NCI-H1092 (cell line): ENCODE measurements at regions not wholly inside any gene's neighbourhood (a gene's known extent, or its start where the extent isn't known, plus 50 kb on each side); places are given as distances from the start of the nearest gene placed in this dataset.

Experiments
- DNase-seq: peaks from one replicate; lab custom pipeline; 2025; lab: John Stamatoyannopoulos, UW

- no peak for DNase-seq
Observed at GRCh38 chr7:110144599-110144998, 946.3 kb upstream of the LRRN3 start.

- no peak for DNase-seq
Observed at GRCh38 chr7:110148054-110148453, 942.9 kb upstream of the LRRN3 start.

- no peak for DNase-seq
Observed at GRCh38 chr7:110153222-110153621, 937.7 kb upstream of the LRRN3 start.

- DNase-seq, result no peak
Observed at GRCh38 chr7:110156511-110156910, 934.4 kb upstream of the LRRN3 start.

- DNase-seq, result no peak
Observed at GRCh38 chr7:110157631-110158362, 933.1 kb upstream of the LRRN3 start.

GRCh38 chr7:110168010-110168409 lies 922.9 kb upstream of the LRRN3 start:
- DNase-seq, result no peak

- DNase-seq, result no peak
Observed at GRCh38 chr7:110170841-110171240, 920.1 kb upstream of the LRRN3 start.

- DNase-seq, result no peak
Observed at GRCh38 chr7:110177463-110177862, 913.5 kb upstream of the LRRN3 start.

- no peak for DNase-seq
Observed at GRCh38 chr7:110179037-110179436, 911.9 kb upstream of the LRRN3 start.

GRCh38 chr7:110181768-110182167 lies 909.2 kb upstream of the LRRN3 start:
- no peak for DNase-seq

- DNase-seq, result no peak
Observed at GRCh38 chr7:110186334-110186733, 904.6 kb upstream of the LRRN3 start.

GRCh38 chr7:110187877-110188554 lies 902.9 kb upstream of the LRRN3 start:
- DNase-seq, result no peak

GRCh38 chr7:110204527-110204926 lies 886.4 kb upstream of the LRRN3 start:
- no peak for DNase-seq

- no peak for DNase-seq
Observed at GRCh38 chr7:110205899-110206298, 885.0 kb upstream of the LRRN3 start.

GRCh38 chr7:110209884-110210283 lies 881.0 kb upstream of the LRRN3 start:
- no peak for DNase-seq

- DNase-seq, result no peak
Observed at GRCh38 chr7:110210941-110211608, 879.9 kb upstream of the LRRN3 start.

- DNase-seq, result no peak
Observed at GRCh38 chr7:110224643-110225042, 866.3 kb upstream of the LRRN3 start.

- DNase-seq, result no peak
Observed at GRCh38 chr7:110246118-110246517, 844.8 kb upstream of the LRRN3 start.

- DNase-seq, result no peak
Observed at GRCh38 chr7:110253093-110253492, 837.8 kb upstream of the LRRN3 start.

GRCh38 chr7:110257673-110258072 lies 833.3 kb upstream of the LRRN3 start:
- no peak for DNase-seq

- no peak for DNase-seq
Observed at GRCh38 chr7:110262251-110262650, 828.7 kb upstream of the LRRN3 start.

GRCh38 chr7:110264288-110264687 lies 826.6 kb upstream of the LRRN3 start:
- DNase-seq, result no peak

- DNase-seq, result no peak
Observed at GRCh38 chr7:110281362-110281761, 809.6 kb upstream of the LRRN3 start.
